Endothelial cell of umbilical vein (primary cell): ENCODE measurements at regions not wholly inside any gene's neighbourhood (a gene's known extent, or its start where the extent isn't known, plus 50 kb on each side); places are given as distances from the start of the nearest gene placed in this dataset.

Experiments used
- BruUV-seq: library from RNA; stranded (reverse); fragments of 400-500 nt; replicated peaks from 2 replicates; lab custom pipeline; 2021; lab: Mats Ljungman, UMichigan
- CTCF ChIA-PET: fragments of 300-600, 350-600 bp; sonication (Branson Sonifier 250); formaldehyde crosslinking; loops from one replicate; lab custom pipeline; 2021; ENCODE audit warnings: antibody characterized with exemption, inconsistent platforms; lab: Charles Lee
- POLR2A ChIA-PET: fragments of 300-600, 350-600 bp; sonication (Branson Sonifier 250); formaldehyde crosslinking; loops from one replicate; lab custom pipeline; 2021; ENCODE audit warnings: antibody characterized with exemption, inconsistent platforms; lab: Charles Lee
- DNase-seq: peaks from one replicate; pipeline ENCODE4 v3.0.0-alpha.2; 2011; ENCODE audit warnings: low read depth, low spot score
- FAIRE-seq: peaks from 2 replicates; lab custom pipeline; 2011; peaks lifted over from hg19 to GRCh38; lab: Jason Lieb, UNC
- H2AFZ ChIP-seq: 2 replicates; pipeline ENCODE4 v1.6.0; 2012; ENCODE audit warnings: low read depth, low read length, control low read depth, inconsistent platforms
- H3K27ac ChIP-seq: 2 replicates; pipeline ENCODE4 v1.5.1; 2011; ENCODE audit warnings: low read depth, mild to moderate bottlenecking, control low read depth, low read length, moderate library complexity; ENCODE audit not compliant: insufficient read depth
- H3K27me3 ChIP-seq, 2 experiments: 2 replicates each; pipeline versions ENCODE4 v1.6.0 to v1.6.1; 2011; ENCODE audit warnings: low read length in 2 of 2, mixed read lengths in 1 of 2; ENCODE audit not compliant: control insufficient read depth in 2 of 2, insufficient read depth in 2 of 2
- H3K36me3 ChIP-seq, 2 experiments: 2 replicates in 1 of 2; 3 replicates in 1 of 2; pipeline ENCODE4 v1.5.1; 2011; ENCODE audit warnings: low read length in 2 of 2, mild to moderate bottlenecking in 1 of 2, moderate library complexity in 1 of 2; ENCODE audit not compliant: control insufficient read depth in 2 of 2, insufficient read depth in 2 of 2; ENCODE audit errors: extremely low read depth in 1 of 2
- H3K4me1 ChIP-seq: 3 replicates; pipeline ENCODE4 v1.5.1; 2011; ENCODE audit warnings: mild to moderate bottlenecking, low read length; ENCODE audit not compliant: control insufficient read depth, insufficient read depth; ENCODE audit errors: extremely low read depth
- H3K4me2 ChIP-seq: 2 replicates; pipeline ENCODE4 v1.6.1; 2011; ENCODE audit warnings: low read length, control low read depth, mixed read lengths; ENCODE audit not compliant: insufficient read depth
- H3K4me3 ChIP-seq, 3 experiments: fragments of 200-600 bp in 1 of 3; sonication (generic), shearing (Covaris generic) in 1 of 3; replicated peaks in 1 of 3; 2 replicates each; pipeline ENCODE4 v1.5.1; 2011 to 2016; ENCODE audit warnings: control low read depth in 3 of 3, low read length in 3 of 3, mild to moderate bottlenecking in 2 of 3, inconsistent platforms in 1 of 3, low read depth in 1 of 3, moderate library complexity in 1 of 3; ENCODE audit not compliant: insufficient read depth in 1 of 3
- H3K79me2 ChIP-seq: 2 replicates; pipeline ENCODE4 v1.6.0; 2012; ENCODE audit warnings: low read length, inconsistent platforms; ENCODE audit not compliant: control insufficient read depth, insufficient read depth
- H3K9ac ChIP-seq: replicated peaks from 2 replicates; pipeline ENCODE3; 2011; ENCODE audit warnings: low read length, control low read depth; ENCODE audit not compliant: insufficient read depth; ENCODE audit errors: extremely low read depth
- H3K9me1 ChIP-seq: replicated peaks from 3 replicates; pipeline ENCODE4 v1.6.0; 2011; ENCODE audit warnings: mild to moderate bottlenecking, low read length; ENCODE audit not compliant: control insufficient read depth, insufficient read depth; ENCODE audit errors: extremely low read depth
- H3K9me3 ChIP-seq: replicated peaks from 2 replicates; pipeline ENCODE4 v1.5.1; 2012; ENCODE audit warnings: low read length, inconsistent platforms; ENCODE audit not compliant: control insufficient read depth, insufficient read depth
- H4K20me1 ChIP-seq: replicated peaks from 2 replicates; pipeline ENCODE3; 2011; ENCODE audit warnings: mild to moderate bottlenecking, low read length; ENCODE audit not compliant: control insufficient read depth, insufficient read depth; ENCODE audit errors: extremely low read depth
- CTCF ChIP-seq, 2 donors: IDR thresholded peaks; 1 replicate in 1 of 2; 2 replicates in 1 of 2; pipeline ENCODE4 v1.5.1; 2011; ENCODE audit warnings: low read length in 2 of 2, mild to moderate bottlenecking in 2 of 2, moderate library complexity in 2 of 2, control low read depth in 1 of 2, inconsistent platforms in 1 of 2, low read depth in 1 of 2; ENCODE audit not compliant: insufficient read depth in 1 of 2; ENCODE audit errors: extremely low read depth in 1 of 2
- EZH2 ChIP-seq: IDR thresholded peaks from 2 replicates; pipeline ENCODE4 v1.6.1; 2012; ENCODE audit warnings: borderline replicate concordance, low read depth, mild to moderate bottlenecking, moderate library complexity, low read length, inconsistent platforms; ENCODE audit not compliant: severe bottlenecking
- FOS ChIP-seq: IDR thresholded peaks from 2 replicates; pipeline ENCODE4 v1.6.1; 2011; ENCODE audit warnings: mild to moderate bottlenecking, low read length, moderate library complexity, borderline replicate concordance; ENCODE audit not compliant: insufficient read depth
- GATA2 ChIP-seq: IDR thresholded peaks from 2 replicates; pipeline ENCODE4 v1.7.0; 2011; ENCODE audit warnings: low read depth, mild to moderate bottlenecking, moderate library complexity, mixed read lengths, low read length; ENCODE audit not compliant: insufficient read length, insufficient read depth
- JUN ChIP-seq: IDR thresholded peaks from 2 replicates; pipeline ENCODE4 v1.6.1; 2011; ENCODE audit warnings: borderline replicate concordance, low read depth; ENCODE audit not compliant: insufficient read length, insufficient read depth
- MAX ChIP-seq: IDR thresholded peaks from 2 replicates; pipeline ENCODE4 v1.6.1; 2011; ENCODE audit not compliant: insufficient read depth, insufficient read length
- MYC ChIP-seq: IDR thresholded peaks from one replicate; pipeline ENCODE4 v1.6.1; 2011; ENCODE audit warnings: mild to moderate bottlenecking, low read depth, low read length
- POLR2A ChIP-seq: IDR thresholded peaks from 2 replicates; pipeline ENCODE4 v1.6.1; 2012; ENCODE audit warnings: low read depth, mild to moderate bottlenecking, control low read depth, low read length
- POLR2AphosphoS5 ChIP-seq: IDR thresholded peaks from 2 replicates; pipeline ENCODE4 v1.6.1; 2012; ENCODE audit warnings: low read depth, mild to moderate bottlenecking, control low read depth, low read length, moderate library complexity; ENCODE audit not compliant: insufficient read depth
- dilution Hi-C: fragments of 300-500 bp; cut with MboI; formaldehyde crosslinking; loops from one replicate; pipeline ENCODE4 v1.15.0; 2019; ENCODE audit warnings: low sequenced_read_pairs; ENCODE audit not compliant: extremely low pct_ligation_motif_present
- intact Hi-C: fragments of 100-400 bp; cut with micrococcal nuclease; formaldehyde crosslinking; loops from one replicate; pipeline ENCODE4 v1.10.0; 2022

- dilution Hi-C loops (no loop called here), intact Hi-C loops (no loop called here)
- H3K4me2 ChIP-seq: no peak overlapping the region
- H2AFZ ChIP-seq: no peak overlapping the region
- DNase-seq (no peak), FAIRE-seq (no peak)
- H3K4me3 ChIP-seq: no peak overlapping the region
- no peaks in the 10 kb centered on the region for H3K36me3 ChIP-seq
- H3K79me2 ChIP-seq: no peaks in the 10 kb centered on the region
- ChIA-PET CTCF (interaction anchor here (1.1 kb wide), 1 partner anchor 9 kb away, joined by 3 read pairs; no protein-coding TSS in a partner anchor), POLR2A (no interaction called here)
- H3K27me3 ChIP-seq: no peaks in the 10 kb centered on the region
- BruUV-seq: no TSS peak
- H3K9ac ChIP-seq: no peak overlapping the region
- H3K9me1 ChIP-seq: no peaks in the 10 kb centered on the region
- no peaks in the 10 kb centered on the region for H3K4me1 ChIP-seq
- no peaks in the 10 kb centered on the region for H3K9me3 ChIP-seq
- no peaks in the 10 kb centered on the region for H4K20me1 ChIP-seq
- H3K27ac ChIP-seq: no peak overlapping the region
- TF ChIP-seq EZH2: no peak
- no peak for TF ChIP-seq JUN
- TF ChIP-seq GATA2: no peak
- TF ChIP-seq MYC: no peak
- no peak for TF ChIP-seq FOS
- TF ChIP-seq CTCF (IDR thresholded peaks at IDR 0.05; ENCODE audit: extremely low read depth in 1 of 2, insufficient read depth in 1 of 2, low read depth in 1 of 2, low read length in 2 of 2): no peak
- TF ChIP-seq POLR2AphosphoS5: no peak
- no peak for TF ChIP-seq MAX
- TF ChIP-seq POLR2A: no peak
Measured at GRCh38 chr2:136290326-136290725, 172.4 kb upstream of the CXCR4 start.
